ENCODE measurements at regions not wholly inside any gene's neighbourhood (a gene's known extent, or its start where the extent isn't known, plus 50 kb on each side); places are given as distances from the start of the nearest gene placed in this dataset.

DNA sequence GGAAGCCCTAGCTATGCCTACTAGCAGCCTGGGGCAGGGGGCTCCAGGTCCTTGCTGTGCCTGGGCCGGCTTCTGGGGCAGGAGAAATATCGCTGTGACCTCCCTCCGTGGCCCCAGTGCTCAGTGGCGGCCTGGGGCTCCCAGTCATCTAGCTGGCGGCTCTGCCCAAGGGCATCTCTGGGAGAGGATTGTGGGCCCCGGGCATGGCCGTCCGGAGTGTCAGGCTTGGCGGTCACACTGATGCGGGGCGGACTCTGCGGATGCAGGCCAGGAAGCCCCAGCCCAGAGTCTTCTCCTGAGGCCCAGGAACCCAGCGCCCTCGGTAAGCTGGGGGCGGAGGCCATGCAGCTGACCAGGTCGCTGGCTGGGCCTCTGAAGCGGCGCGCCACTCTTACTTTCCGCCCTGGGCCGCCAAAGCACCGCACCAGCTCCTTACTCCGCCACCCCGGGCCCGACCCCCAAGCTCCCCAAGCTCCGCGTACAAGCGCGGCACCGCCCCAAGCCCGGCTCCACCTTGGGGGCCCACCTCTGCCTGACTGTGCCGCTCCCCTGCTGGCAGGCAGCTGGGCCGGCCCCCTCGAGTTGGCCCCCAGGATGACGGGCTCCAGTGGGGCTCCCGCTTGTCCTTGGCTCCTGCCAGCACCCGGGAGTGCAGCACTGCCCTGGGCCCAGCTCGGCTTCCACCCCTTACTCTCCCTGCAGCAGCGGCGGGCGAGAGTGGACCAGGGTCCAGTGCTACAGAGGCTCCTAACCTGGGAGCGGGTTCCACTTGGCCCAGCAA, 720.0 kb downstream of the PCDH18 start:
- intact Hi-C loops (cut with micrococcal nuclease) (no loop called here), in situ Hi-C loops (cut with MboI; ENCODE audit: low sequenced_read_pairs) (no loop called here), dilution Hi-C loops (cut with HindIII; ENCODE audit: low sequenced_read_pairs, unreplicated experiment) (no loop called here)
- H3K9ac ChIP-seq (ENCODE audit: low read depth, low read length): no peak overlapping the region
- no TSS peak for BruUV-seq (replicated peaks)
- H3K27ac ChIP-seq (ENCODE audit: insufficient read depth, low read length): no peak overlapping the region
- H2BK120ac ChIP-seq (ENCODE audit: low read depth, low read length): no peak overlapping the region
- no peak overlapping the region for H4K91ac ChIP-seq (ENCODE audit: insufficient read depth, low read depth, low read length)
- no peak overlapping the region for H3K4ac ChIP-seq (ENCODE audit: low read depth, low read length)
- H3K14ac ChIP-seq (replicated peaks; ENCODE audit: low read depth, low read length): no peak overlapping the region
- H4K20me1 ChIP-seq (ENCODE audit: insufficient read depth, low read length): no peaks in the 10 kb centered on the region
- H2BK15ac ChIP-seq (ENCODE audit: low read depth, low read length): no peak overlapping the region
- H4K8ac ChIP-seq (ENCODE audit: low read depth in 2 of 2, low read length in 2 of 2): no peak overlapping the region
- H3K23ac ChIP-seq (ENCODE audit: low read depth, low read length): no peak overlapping the region
- H3K4me3 ChIP-seq (ENCODE audit: insufficient read depth, low read depth, low read length): no peak overlapping the region
- H4K5ac ChIP-seq (ENCODE audit: low read depth, low read length): no peak overlapping the region
- no peaks in the 10 kb centered on the region for H3K9me1 ChIP-seq (ENCODE audit: insufficient read depth, low read length)
- ATAC-seq (ENCODE audit: low read depth): no peak
- 90% methylated on average over 17 of the region's 42 CpGs; no CpG with 5 or more reads in 1 of the 2 experiments for WGBS, 2 experiments (ENCODE audit: extremely low coverage in 2 of 2, insufficient read length in 1 of 2)
- H3K36me3 ChIP-seq (ENCODE audit: control insufficient read depth, insufficient read depth, low read length): no peaks in the 10 kb centered on the region
- DNase-seq: no peak
- no peaks in the 10 kb centered on the region for H3K4me1 ChIP-seq (ENCODE audit: control insufficient read depth, insufficient read depth, low read length)
- no peak overlapping the region for H2BK20ac ChIP-seq (ENCODE audit: low read depth, low read length)
- no peak overlapping the region for H3K18ac ChIP-seq (ENCODE audit: low read depth, low read length)
- no peaks in the 10 kb centered on the region for H3K9me3 ChIP-seq (ENCODE audit: control insufficient read depth, insufficient read depth, low read length)
- H3K4me2 ChIP-seq (ENCODE audit: low read depth, low read length): no peak overlapping the region
- no peaks in the 10 kb centered on the region for H3K27me3 ChIP-seq (ENCODE audit: control insufficient read depth, insufficient read depth, low read length)
- H2AFZ ChIP-seq (replicated peaks; ENCODE audit: low read length, poor library complexity): no peak overlapping the region
- no peaks in the 10 kb centered on the region for H3K79me1 ChIP-seq (ENCODE audit: low read depth in 1 of 2, low read length in 2 of 2)
- no peak overlapping the region for H3K56ac ChIP-seq (ENCODE audit: extremely low read depth, insufficient read depth, low read length)
- no peak for TF ChIP-seq MAZ (IDR thresholded peaks at IDR 0.05; ENCODE audit: borderline replicate concordance, low read depth, low read length)
- TF ChIP-seq MAFK (IDR thresholded peaks at IDR 0.05; ENCODE audit: low read depth, low read length): no peak
- no peak for TF ChIP-seq CHD1 (IDR thresholded peaks at IDR 0.05; ENCODE audit: low read depth, low read length)
- no peak for TF ChIP-seq RCOR1 (IDR thresholded peaks at IDR 0.05; ENCODE audit: insufficient replicate concordance, low read length)
- TF ChIP-seq, protein P1, sequence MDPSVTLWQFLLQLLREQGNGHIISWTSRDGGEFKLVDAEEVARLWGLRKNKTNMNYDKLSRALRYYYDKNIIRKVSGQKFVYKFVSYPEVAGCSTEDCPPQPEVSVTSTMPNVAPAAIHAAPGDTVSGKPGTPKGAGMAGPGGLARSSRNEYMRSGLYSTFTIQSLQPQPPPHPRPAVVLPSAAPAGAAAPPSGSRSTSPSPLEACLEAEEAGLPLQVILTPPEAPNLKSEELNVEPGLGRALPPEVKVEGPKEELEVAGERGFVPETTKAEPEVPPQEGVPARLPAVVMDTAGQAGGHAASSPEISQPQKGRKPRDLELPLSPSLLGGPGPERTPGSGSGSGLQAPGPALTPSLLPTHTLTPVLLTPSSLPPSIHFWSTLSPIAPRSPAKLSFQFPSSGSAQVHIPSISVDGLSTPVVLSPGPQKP (IDR thresholded peaks at IDR 0.05; ENCODE audit: borderline replicate concordance, low read depth, low read length): no peak
- TF ChIP-seq MXI1 (IDR thresholded peaks at IDR 0.05; ENCODE audit: borderline replicate concordance, low read depth, low read length): no peak
- no peak for TF ChIP-seq BHLHE40 (IDR thresholded peaks at IDR 0.05; ENCODE audit: low read depth, low read length)
- TF ChIP-seq CEBPB (IDR thresholded peaks at IDR 0.05; ENCODE audit: low read depth, low read length): no peak
- no peak for TF ChIP-seq POLR2A (IDR thresholded peaks at IDR 0.05; ENCODE audit: low read depth, low read length)
- TF ChIP-seq RFX5 (IDR thresholded peaks at IDR 0.05; ENCODE audit: low read depth, low read length): no peak
- TF ChIP-seq, protein P2, sequence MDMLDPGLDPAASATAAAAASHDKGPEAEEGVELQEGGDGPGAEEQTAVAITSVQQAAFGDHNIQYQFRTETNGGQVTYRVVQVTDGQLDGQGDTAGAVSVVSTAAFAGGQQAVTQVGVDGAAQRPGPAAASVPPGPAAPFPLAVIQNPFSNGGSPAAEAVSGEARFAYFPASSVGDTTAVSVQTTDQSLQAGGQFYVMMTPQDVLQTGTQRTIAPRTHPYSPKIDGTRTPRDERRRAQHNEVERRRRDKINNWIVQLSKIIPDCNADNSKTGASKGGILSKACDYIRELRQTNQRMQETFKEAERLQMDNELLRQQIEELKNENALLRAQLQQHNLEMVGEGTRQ (IDR thresholded peaks at IDR 0.05; ENCODE audit: low read depth, low read length): no peak
- TF ChIP-seq NFE2L2 (IDR thresholded peaks at IDR 0.05; ENCODE audit: low read depth, low read length): no peak
- no peak for TF ChIP-seq RAD21 (IDR thresholded peaks at IDR 0.05; ENCODE audit: low read length)
- TF ChIP-seq SMC3 (IDR thresholded peaks at IDR 0.05; ENCODE audit: low read depth, low read length): no peak
- TF ChIP-seq, protein P3, sequence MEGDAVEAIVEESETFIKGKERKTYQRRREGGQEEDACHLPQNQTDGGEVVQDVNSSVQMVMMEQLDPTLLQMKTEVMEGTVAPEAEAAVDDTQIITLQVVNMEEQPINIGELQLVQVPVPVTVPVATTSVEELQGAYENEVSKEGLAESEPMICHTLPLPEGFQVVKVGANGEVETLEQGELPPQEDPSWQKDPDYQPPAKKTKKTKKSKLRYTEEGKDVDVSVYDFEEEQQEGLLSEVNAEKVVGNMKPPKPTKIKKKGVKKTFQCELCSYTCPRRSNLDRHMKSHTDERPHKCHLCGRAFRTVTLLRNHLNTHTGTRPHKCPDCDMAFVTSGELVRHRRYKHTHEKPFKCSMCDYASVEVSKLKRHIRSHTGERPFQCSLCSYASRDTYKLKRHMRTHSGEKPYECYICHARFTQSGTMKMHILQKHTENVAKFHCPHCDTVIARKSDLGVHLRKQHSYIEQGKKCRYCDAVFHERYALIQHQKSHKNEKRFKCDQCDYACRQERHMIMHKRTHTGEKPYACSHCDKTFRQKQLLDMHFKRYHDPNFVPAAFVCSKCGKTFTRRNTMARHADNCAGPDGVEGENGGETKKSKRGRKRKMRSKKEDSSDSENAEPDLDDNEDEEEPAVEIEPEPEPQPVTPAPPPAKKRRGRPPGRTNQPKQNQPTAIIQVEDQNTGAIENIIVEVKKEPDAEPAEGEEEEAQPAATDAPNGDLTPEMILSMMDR (conservative IDR thresholded peaks at IDR 0.05; ENCODE audit: low read depth, low read length): no peak
- TF ChIP-seq FOS (IDR thresholded peaks at IDR 0.05; ENCODE audit: low read depth, low read length): no peak
- ChIA-PET POLR2A (ENCODE audit: unreplicated experiment) (no interaction called here), CTCF (no interaction called here)
- no peak overlapping the region for H2AK9ac ChIP-seq (replicated peaks; ENCODE audit: low read depth, low read length, poor library complexity)
- H2AK5ac ChIP-seq (ENCODE audit: low read depth, low read length): no peak overlapping the region
- no peak overlapping the region for H2BK5ac ChIP-seq (ENCODE audit: low read depth, low read length, poor library complexity, severe bottlenecking)

Measured in IMR-90 (cell line).